ENCODE measurements at regions not wholly inside any gene's neighbourhood (a gene's known extent, or its start where the extent isn't known, plus 50 kb on each side); places are given as distances from the start of the nearest gene placed in this dataset.

GRCh38 chr4:56084851-56085250 is 136.1 kb downstream of the CEP135 start:
- no peak for TF ChIP-seq CTCF (IDR thresholded peaks at IDR 0.05; ENCODE audit: control extremely low read depth in 1 of 3, insufficient read depth in 1 of 3, low read depth in 1 of 3, low read length in 3 of 3)
- no peak for TF ChIP-seq RAD21 (IDR thresholded peaks at IDR 0.05 in 1 of 2, conservative IDR thresholded peaks at IDR 0.05 in 1 of 2; ENCODE audit: low read depth in 2 of 2, low read length in 2 of 2)
- no peak for TF ChIP-seq POLR2A (IDR thresholded peaks at IDR 0.05; ENCODE audit: control extremely low read depth in 1 of 2, low read depth in 2 of 2, low read length in 2 of 2)
- TF ChIP-seq BRCA1 (IDR thresholded peaks at IDR 0.05; ENCODE audit: low read depth, low read length) = no peak
